ENCODE measurements at regions not wholly inside any gene's neighbourhood (a gene's known extent, or its start where the extent isn't known, plus 50 kb on each side); places are given as distances from the start of the nearest gene placed in this dataset.

- H3K4me3 ChIP-seq (ENCODE audit: low read depth, low read length), result no peak overlapping the region
- no peak for TF ChIP-seq CTCF (conservative IDR thresholded peaks at IDR 0.05; ENCODE audit: low read depth, low read length)
- DNase-seq (ENCODE audit: low read depth), result no peak
Measured at GRCh38 chr20:21901470-21902275, 196.2 kb downstream of the PAX1 start.

- no peak for TF ChIP-seq CTCF (conservative IDR thresholded peaks at IDR 0.05; ENCODE audit: low read depth, low read length)
- DNase-seq (ENCODE audit: low read depth), result no peak
Measured at GRCh38 chr20:21900431-21900830, 195.0 kb downstream of the PAX1 start.

GRCh38 chr20:21874921-21875320 is 169.5 kb downstream of the PAX1 start:
- H3K4me3 ChIP-seq (ENCODE audit: low read depth, low read length), result no peak overlapping the region
- TF ChIP-seq CTCF (conservative IDR thresholded peaks at IDR 0.05; ENCODE audit: low read depth, low read length), result no peak
- no peak for DNase-seq (ENCODE audit: low read depth)

More at GRCh38 chr20:21900431-21900830, 195.0 kb downstream of the PAX1 start:
- no peak overlapping the region for H3K4me3 ChIP-seq (ENCODE audit: low read depth, low read length)

GRCh38 chr20:21874127-21874526 is 168.7 kb downstream of the PAX1 start:
- no peak for TF ChIP-seq CTCF (conservative IDR thresholded peaks at IDR 0.05; ENCODE audit: low read depth, low read length)
- H3K4me3 ChIP-seq (ENCODE audit: low read depth, low read length), result no peak overlapping the region
- DNase-seq (ENCODE audit: low read depth), result no peak

GRCh38 chr20:21873291-21873690 is 167.8 kb downstream of the PAX1 start:
- no peak for TF ChIP-seq CTCF (conservative IDR thresholded peaks at IDR 0.05; ENCODE audit: low read depth, low read length)
- no peak for DNase-seq (ENCODE audit: low read depth)
- H3K4me3 ChIP-seq (ENCODE audit: low read depth, low read length), result no peak overlapping the region

- DNase-seq (ENCODE audit: low read depth), result no peak
- H3K4me3 ChIP-seq (ENCODE audit: low read depth, low read length), result no peak overlapping the region
- no peak for TF ChIP-seq CTCF (conservative IDR thresholded peaks at IDR 0.05; ENCODE audit: low read depth, low read length)
Measured at GRCh38 chr20:21867811-21868210, 162.3 kb downstream of the PAX1 start.

- DNase-seq (ENCODE audit: low read depth), result no peak
- no peak for TF ChIP-seq CTCF (conservative IDR thresholded peaks at IDR 0.05; ENCODE audit: low read depth, low read length)
- no peak overlapping the region for H3K4me3 ChIP-seq (ENCODE audit: low read depth, low read length)
Measured at GRCh38 chr20:21867353-21867752, 161.9 kb downstream of the PAX1 start.
